Omental fat pad (tissue), 3 donors: ENCODE measurements at regions not wholly inside any gene's neighbourhood (a gene's known extent, or its start where the extent isn't known, plus 50 kb on each side); places are given as distances from the start of the nearest gene placed in this dataset.
"Not testable (repeated sequence)": the region's sequence is repeated elsewhere in the genome, so short reads cannot be mapped to it uniquely, and the experiment has no call there.

ENCODE experiments used
- ATAC-seq: fragments of 150-250 bp; one replicate; pipeline ENCODE4 v1.9.1; 2016; ENCODE audit warnings: mild to moderate bottlenecking, moderate library complexity; ENCODE audit not compliant: low FRiP score
- DNase-seq: peaks from one replicate; pipeline ENCODE4 v3.0.0-alpha.2; 2019; ENCODE audit warnings: low spot score
- CTCF ChIP-seq, 3 donors: fragments of 450-650 bp; IDR thresholded peaks; one replicate each; pipeline ENCODE4 v1.5.1; 2016 to 2017; ENCODE audit warnings: antibody characterized with exemption in 3 of 3, mild to moderate bottlenecking in 3 of 3, moderate library complexity in 2 of 3

- no peak for TF ChIP-seq CTCF (IDR thresholded peaks at IDR 0.05)
- DNase-seq (no peak), ATAC-seq (no peak)
Measured at GRCh38 chr11:119578521-119579191, 150.3 kb downstream of the NECTIN1 start.

- ATAC-seq (no peak), DNase-seq (no peak)
- no peak for TF ChIP-seq CTCF (IDR thresholded peaks at IDR 0.05)
Measured at GRCh38 chr11:119573858-119574257, 150.9 kb upstream of the THY1 start.

GRCh38 chr11:119572481-119573424 lies 149.8 kb upstream of the THY1 start:
- DNase-seq = no peak
- ATAC-seq = no peak
- TF ChIP-seq CTCF (IDR thresholded peaks at IDR 0.05) = no peak

GRCh38 chr11:119571311-119571710 lies 148.3 kb upstream of the THY1 start:
- ATAC-seq = no peak
- no peak for DNase-seq
- TF ChIP-seq CTCF (IDR thresholded peaks at IDR 0.05) = no peak

- TF ChIP-seq CTCF (IDR thresholded peaks at IDR 0.05) = no peak
- ATAC-seq (peak; percentile 51), DNase-seq (no peak)
Measured at GRCh38 chr11:119567688-119568582, 145.0 kb upstream of the THY1 start.

GRCh38 chr11:119566319-119566718 lies 143.3 kb upstream of the THY1 start:
- TF ChIP-seq CTCF (IDR thresholded peaks at IDR 0.05) = no peak
- DNase-seq = no peak
- no peak for ATAC-seq

GRCh38 chr11:119565693-119566092 lies 142.7 kb upstream of the THY1 start:
- not testable (repeated sequence) for ATAC-seq, DNase-seq
